Endothelial cell (in vitro differentiated cells): ENCODE measurements at regions not wholly inside any gene's neighbourhood (a gene's known extent, or its start where the extent isn't known, plus 50 kb on each side); places are given as distances from the start of the nearest gene placed in this dataset.

Experiments
- DNase-seq: peaks from one replicate; pipeline ENCODE4 v3.0.0; 2021; ENCODE audit warnings: low spot score
- H3K27ac Mint-ChIP-seq: one replicate; pipeline ENCODE4 v1.8.0; 2021; ENCODE audit warnings: mixed read lengths, inconsistent platforms; ENCODE audit not compliant: unreplicated experiment
- H3K27me3 Mint-ChIP-seq: one replicate; pipeline ENCODE4 v1.8.0; 2021; ENCODE audit warnings: mild to moderate bottlenecking, moderate library complexity, mixed read lengths, inconsistent platforms; ENCODE audit not compliant: unreplicated experiment
- H3K36me3 Mint-ChIP-seq: one replicate; pipeline ENCODE4 v1.8.0; 2021; ENCODE audit warnings: mild to moderate bottlenecking, low read depth, mixed read lengths, inconsistent platforms; ENCODE audit not compliant: unreplicated experiment
- H3K4me1 Mint-ChIP-seq: one replicate; pipeline ENCODE4 v1.8.0; 2021; ENCODE audit warnings: mild to moderate bottlenecking, mixed read lengths, inconsistent platforms; ENCODE audit not compliant: unreplicated experiment
- H3K4me3 Mint-ChIP-seq: one replicate; pipeline ENCODE4 v1.8.0; 2021; ENCODE audit warnings: mild to moderate bottlenecking, mixed read lengths, inconsistent platforms; ENCODE audit not compliant: unreplicated experiment
- H3K9me3 Mint-ChIP-seq: one replicate; pipeline ENCODE4 v1.8.0; 2021; ENCODE audit warnings: mixed read lengths, inconsistent platforms; ENCODE audit not compliant: unreplicated experiment
- TF ChIP-seq, protein P1 (sequence below): fragments of 200-600 bp; sonication (generic); IDR thresholded peaks from one replicate; pipeline ENCODE4 v1.5.0; 2021; ENCODE audit warnings: antibody characterized with exemption; ENCODE audit not compliant: unreplicated experiment

DNA sequence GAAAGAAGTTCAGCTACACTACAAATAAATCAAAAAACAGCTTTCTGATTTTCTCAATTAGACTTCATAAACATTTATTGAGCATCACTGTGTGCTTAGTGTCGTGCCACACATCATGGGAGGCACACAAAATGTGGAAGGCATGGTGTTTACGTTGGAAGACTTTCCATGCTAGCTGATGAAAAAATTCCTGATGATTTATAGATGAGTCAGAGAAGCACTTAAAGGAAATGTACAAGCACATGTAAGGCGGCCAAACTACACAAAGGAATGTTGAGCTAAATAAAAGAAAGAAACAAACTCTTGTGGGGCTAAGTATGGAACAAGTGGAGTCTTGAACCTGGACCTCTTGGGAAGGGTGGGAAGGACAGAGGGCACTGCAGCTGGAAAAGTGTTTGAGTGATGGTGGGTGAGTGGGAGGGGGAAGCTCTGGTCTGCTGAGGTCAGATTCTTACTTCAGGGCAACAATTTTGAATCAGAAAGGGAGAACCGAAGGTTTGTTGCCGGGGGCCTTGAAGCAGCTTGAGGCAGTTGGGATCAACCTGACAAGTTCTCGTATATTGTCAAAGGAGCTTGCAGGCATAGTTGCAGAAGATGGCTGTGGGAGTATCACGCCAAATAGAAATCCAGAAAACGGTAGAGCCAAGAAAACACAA is 66.9 kb downstream of the FOXB1 start:
- Mint-ChIP-seq H3K9me3 (no peaks in the 10 kb centered on the region), H3K27me3 (no peaks in the 10 kb centered on the region), H3K36me3 (no peaks in the 10 kb centered on the region), H3K4me1 (peaks cover 27% of the 10 kb centered on the region), H3K4me3 (no peak overlapping the region), H3K27ac (no peak overlapping the region)
- no peak for DNase-seq
- TF ChIP-seq, protein P1, sequence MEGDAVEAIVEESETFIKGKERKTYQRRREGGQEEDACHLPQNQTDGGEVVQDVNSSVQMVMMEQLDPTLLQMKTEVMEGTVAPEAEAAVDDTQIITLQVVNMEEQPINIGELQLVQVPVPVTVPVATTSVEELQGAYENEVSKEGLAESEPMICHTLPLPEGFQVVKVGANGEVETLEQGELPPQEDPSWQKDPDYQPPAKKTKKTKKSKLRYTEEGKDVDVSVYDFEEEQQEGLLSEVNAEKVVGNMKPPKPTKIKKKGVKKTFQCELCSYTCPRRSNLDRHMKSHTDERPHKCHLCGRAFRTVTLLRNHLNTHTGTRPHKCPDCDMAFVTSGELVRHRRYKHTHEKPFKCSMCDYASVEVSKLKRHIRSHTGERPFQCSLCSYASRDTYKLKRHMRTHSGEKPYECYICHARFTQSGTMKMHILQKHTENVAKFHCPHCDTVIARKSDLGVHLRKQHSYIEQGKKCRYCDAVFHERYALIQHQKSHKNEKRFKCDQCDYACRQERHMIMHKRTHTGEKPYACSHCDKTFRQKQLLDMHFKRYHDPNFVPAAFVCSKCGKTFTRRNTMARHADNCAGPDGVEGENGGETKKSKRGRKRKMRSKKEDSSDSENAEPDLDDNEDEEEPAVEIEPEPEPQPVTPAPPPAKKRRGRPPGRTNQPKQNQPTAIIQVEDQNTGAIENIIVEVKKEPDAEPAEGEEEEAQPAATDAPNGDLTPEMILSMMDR, result no peak

DNA sequence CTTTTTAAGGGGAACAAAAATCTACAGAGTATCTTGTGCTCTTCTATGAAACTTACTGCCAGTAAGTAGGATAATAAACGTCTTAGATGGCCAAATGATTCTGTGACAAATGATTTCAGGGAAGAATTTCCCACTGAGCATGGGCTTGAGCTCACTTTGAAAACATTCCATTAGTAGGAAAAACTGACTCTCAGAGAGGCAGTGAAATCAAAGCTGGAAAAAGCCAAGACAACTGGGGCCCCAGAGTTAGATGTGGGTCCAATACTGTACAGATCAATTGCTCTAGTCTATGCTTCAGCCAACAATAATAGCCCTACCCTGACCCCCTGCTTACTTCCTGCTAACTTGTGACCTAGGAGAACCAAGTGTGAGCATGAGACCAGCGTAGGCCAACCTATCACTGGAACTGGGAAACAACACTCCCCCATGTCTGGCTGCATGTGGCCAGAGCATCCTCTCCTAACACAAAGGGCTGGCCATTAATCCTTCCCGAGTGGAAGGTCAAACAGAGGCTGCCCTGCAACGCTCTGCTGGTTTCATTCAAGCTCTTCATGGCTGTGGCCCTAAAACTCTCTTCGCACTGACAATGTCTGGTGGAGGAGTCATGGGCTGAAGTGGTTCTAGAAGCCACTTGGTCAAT is 68.8 kb downstream of the FOXB1 start:
- no peak for DNase-seq
- Mint-ChIP-seq H3K27ac (no peak overlapping the region), H3K27me3 (no peaks in the 10 kb centered on the region), H3K4me1 (peaks cover 19% of the 10 kb centered on the region), H3K36me3 (no peaks in the 10 kb centered on the region), H3K9me3 (no peaks in the 10 kb centered on the region), H3K4me3 (no peak overlapping the region)
- TF ChIP-seq, protein P1, result no peak

DNA sequence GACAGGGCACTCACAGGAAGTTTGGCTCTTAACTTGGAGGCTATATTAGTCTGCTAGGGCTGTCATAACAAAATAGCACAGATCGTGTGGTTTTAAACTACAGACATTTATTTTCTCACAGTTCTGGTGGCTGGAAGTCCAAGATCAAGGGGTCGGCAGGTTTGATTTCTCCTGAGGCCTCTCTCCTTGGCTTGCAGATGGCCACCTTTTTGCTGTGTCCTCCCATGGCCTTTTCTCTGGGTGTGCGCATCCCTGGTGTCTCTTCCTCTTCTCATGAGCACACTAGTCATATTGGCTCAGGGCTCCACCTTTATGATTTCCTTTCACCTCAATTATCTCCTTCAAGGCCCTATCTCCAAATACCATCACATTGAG is 69.3 kb downstream of the FOXB1 start:
- Mint-ChIP-seq H3K9me3 (no peaks in the 10 kb centered on the region), H3K27ac (no peak overlapping the region), H3K4me1 (peaks cover 21% of the 10 kb centered on the region), H3K36me3 (no peaks in the 10 kb centered on the region), H3K27me3 (no peaks in the 10 kb centered on the region), H3K4me3 (no peak overlapping the region)
- no peak for DNase-seq
- TF ChIP-seq, protein P1, result no peak

DNA sequence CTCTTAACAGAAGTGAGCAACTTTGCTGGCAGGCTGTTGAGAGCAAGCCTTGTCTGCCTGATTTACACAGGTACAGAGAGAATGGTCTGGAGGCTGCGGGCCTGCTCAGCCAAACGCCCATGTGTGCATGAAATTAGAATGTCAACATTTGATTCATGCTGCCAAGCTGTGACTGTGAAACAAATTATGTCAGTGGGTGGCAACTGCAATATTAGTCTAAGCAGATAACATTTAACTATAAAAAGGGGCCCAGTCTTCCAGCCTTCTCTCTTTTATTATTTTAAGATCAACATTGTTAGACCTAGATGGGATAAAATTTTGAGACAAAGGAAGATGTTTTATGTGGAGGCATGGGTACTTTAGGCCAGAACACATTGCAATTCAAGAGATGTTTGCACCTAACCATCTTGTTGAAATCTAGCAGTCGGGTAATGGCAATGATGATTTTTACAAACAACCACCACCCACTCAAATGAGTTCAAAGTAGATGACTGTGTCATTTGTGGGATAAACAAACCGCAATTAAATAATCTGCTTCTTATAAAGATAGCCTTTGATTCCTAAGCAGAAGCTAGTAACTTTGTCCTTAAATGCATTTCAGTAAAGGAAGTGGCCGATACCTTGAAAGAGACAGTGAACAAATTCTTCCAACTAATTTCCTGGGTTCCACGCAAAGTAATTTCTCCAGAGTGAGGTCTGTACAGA is 70.2 kb downstream of the FOXB1 start:
- Mint-ChIP-seq H3K27ac (no peak overlapping the region), H3K4me1 (peaks cover 26% of the 10 kb centered on the region), H3K4me3 (no peak overlapping the region)

More for the DNA sequence above, 70.2 kb downstream of the FOXB1 start:
- TF ChIP-seq, protein P1, result no peak
- no peaks in the 10 kb centered on the region for H3K9me3 Mint-ChIP-seq
- no peaks in the 10 kb centered on the region for H3K36me3 Mint-ChIP-seq
- DNase-seq, result no peak
- no peaks in the 10 kb centered on the region for H3K27me3 Mint-ChIP-seq
